D341Med (cell line): ENCODE measurements at regions not wholly inside any gene's neighbourhood (a gene's known extent, or its start where the extent isn't known, plus 50 kb on each side); places are given as distances from the start of the nearest gene placed in this dataset.

Experiments
- DNase-seq: peaks from one replicate; pipeline ENCODE4 v3.0.0; 2012; ENCODE audit warnings: low spot score

DNA sequence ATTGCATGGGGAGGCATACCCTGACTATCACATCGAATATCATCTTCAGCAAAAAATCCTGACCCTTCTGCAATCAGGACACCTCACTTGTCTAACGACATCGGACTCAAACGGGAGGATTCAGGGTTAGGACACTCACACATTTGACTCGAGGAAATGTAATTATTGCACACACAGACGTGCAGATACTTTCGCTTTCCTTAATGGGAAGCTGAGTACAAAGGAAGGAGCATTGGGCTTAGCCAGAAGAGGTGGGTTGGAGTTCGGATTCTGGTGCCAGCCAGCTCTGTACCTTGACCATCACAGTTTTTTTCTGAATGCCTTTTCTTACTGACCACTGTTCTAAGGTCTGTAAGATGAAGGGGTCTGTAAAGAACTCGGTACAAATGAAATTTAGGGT lies 260.4 kb downstream of the GALC start:
- no peak for DNase-seq

DNA sequence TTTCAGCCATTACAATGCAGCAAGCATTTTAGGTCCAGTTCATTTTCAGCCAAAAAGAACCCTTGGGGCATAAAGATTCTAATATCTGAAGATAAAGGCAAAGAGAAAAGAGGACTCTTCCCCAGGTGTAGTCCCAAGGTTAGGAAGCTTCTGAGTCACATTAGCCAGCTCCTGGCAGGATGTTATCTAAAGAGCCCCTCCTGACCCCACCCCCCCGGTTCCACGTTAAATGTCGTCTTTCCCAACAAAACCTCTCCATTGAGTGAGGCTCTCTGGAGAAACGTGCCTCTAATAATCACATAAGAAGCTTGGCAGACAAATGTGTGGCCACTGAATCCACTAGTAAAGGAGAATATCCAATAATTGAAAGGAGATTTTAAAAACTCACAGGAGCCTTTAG lies 267.7 kb downstream of the GALC start:
- no peak for DNase-seq

DNA sequence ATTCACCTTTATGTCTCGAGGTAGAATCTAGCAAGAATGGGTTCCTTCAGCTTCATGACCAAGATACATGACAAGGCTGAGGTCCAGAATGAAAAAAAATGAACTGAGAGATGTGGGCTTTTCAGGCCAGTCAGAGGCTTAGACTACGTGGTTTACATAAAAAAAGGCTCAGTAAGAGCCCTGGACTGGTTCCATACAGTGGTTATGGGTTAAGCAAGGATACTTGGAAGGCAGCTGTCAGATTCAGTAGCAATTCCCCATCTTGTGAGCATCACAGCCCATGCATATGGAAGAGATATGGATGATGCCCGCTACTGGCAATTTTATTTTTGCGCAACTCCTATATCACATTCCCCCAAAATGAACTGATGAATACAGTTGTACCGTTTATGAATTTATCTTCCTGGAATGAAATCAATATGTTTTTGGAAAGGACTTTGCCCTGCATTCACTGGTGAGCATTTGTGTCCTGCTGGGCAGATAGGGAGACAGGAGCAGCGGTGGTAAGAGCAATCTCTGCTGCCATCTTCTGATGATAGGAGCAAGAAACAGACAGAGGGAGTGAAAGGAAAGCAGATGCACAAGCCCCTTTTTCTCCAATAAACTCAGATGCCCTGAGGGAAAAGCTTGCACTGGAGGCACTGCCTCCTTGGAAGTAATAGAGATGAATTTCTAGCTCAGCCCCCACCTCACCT lies 280.4 kb downstream of the GALC start:
- peak; percentile 47 for DNase-seq

DNA sequence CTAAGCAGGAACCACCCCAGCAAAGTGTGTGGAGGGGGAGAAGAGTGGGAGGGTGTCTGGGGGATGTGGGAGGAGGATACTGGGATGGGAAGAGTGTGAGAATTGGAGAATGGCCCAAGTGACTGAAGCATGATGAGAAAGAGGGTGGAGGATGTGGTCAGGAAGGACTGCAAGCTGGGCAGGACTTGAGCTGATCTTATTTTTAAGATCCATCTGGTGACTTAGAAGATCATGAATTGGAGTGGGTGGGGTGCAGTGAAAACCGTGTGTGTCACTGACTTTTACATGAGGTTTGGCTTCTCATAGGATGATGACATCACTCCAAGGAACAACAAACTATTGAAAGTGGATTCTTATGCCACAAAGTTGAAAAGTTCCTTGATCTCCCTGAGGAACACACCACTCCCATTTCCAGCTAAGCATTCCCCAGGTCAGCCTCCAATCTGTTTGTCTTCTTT lies 287.5 kb downstream of the GALC start:
- DNase-seq = no peak

DNA sequence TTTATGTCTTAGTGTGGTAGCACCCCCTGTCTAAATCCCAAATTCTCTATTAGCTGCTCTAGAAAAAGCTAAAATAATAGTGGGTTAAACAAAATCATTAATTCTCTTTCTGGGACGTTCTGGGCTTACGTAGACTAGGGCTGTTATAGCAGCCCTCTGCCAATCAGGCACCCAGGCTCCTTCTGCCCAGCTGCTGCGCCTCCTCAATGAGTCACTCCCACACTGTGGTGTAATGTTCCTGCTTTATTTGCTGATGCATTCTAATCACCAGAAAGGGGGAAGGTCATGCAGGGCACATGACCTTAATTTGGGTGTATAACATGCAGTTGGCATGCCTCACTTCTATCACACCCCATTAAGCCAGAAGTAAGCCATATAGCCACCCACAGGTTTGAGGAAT lies 294.5 kb downstream of the GALC start:
- no peak for DNase-seq

DNA sequence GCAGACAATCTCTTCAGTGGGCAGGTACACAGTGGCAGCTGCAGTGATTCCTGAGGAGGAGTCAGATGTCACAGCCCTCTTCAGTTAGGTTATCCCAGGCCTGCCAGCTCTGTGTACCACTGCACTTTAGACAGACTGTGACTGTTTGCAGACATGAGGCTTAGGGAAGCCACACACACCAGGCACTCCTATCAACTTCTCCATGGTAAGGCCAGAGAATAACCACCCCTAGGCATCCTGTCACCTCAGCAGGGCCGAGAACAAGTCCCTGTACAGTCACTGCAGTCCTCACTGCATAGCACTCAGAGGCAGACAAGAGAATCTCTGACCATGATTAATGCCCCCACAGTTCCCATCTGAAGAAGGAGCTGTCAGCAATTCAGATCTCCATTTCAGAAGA lies 296.5 kb downstream of the GALC start:
- no peak for DNase-seq

DNA sequence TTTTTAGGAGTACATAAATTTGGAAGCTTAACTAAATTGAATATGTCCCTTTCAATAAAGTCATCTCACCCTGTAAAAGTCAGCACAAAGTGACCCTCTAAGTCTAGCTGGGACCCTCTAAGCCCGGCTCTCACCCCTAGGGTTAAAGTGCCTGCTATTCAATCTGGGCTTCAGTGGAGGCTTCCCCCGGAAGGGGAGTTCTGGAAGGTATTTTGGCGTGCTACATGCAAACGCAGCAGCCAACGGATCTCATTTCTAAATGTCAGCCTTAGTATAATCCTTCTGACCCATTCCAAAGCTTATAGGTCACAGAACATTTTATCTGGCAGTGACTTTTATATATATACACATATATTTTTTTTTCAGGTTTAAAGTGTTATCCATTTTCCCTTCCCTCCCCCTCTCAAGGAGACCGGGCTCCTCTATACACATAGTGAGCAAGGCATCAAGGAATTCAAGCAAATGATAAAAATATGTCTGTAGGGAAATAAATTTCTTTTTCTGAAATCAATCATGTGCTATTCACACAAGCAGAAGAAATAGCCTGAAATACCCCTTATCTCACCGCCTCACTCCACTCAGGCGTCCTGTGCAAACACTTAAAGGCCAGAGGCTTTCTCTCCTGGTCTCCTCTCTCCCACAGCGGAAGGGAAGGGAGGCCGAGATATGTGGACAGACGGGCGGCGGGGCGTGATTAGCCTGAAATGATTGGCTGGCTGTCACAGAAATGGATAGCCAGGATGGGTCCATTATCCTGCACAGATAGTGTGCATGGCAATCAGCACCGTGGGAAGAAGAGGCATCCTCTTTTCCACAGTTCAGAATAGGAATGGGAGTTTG lies 301.7 kb downstream of the GALC start:
- no peak for DNase-seq

DNA sequence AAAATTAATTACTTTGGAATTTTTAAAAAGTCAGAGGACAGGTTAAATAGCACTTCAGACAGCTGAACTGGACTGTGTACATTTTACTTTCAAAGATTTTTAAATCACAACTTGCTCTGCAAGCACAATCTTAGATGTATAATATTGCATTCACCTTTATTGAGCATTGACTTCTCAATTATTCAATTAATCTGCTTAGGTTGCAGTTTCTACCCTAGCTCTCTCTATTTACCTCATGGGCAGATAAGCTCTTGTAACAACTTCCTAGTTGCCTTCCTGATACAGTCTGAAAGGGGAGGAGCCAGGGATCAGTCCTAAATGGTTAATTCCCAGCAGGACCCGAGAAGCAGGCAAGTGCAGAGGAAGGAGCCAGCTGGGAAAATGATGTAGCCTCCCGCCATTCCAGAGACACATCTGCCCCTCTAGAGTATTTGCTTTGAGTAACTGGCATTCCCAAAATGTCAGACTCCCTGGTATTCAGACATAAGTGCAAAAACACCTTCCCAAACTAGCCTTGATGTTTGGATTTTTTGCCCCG lies 302.8 kb downstream of the GALC start:
- DNase-seq = peak; percentile 36

DNA sequence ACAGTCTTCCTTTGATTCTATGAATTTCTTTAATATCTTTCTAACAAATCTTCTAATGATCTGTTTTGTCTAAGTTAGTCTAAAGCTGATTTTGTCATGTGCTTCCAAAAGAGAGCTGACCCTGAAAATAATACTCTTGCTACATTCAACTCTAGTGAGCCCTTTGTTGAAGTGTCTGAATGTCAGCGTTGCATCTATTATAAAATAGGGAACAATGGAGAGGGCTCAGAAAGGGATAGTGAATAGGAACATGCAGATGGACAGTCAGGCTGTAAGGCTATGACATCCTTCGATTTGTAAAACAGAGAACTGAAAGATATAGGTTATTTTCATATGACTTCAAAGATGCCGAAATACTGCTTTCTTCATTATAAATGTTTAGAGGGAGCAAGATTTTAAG lies 304.5 kb downstream of the GALC start:
- no peak for DNase-seq

DNA sequence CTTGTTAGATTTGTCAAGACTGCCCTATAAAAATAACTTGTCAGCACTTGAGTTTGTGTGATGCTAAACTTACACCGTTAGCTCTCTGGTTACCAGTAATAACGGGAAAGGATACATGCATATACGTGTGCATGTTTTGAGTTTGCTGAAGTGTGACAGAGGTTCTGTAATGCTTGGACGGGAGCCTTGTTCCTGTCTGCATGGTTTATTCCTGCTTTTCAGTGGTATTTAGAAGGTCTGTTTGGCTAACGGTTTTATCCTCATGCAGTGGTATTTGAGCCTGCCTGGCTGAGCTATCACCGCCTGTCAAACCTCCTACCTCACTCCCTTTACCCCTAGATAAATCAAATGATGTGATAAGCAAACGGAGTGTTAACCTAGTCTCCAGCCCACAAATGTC lies 305.6 kb downstream of the GALC start:
- DNase-seq = no peak

DNA sequence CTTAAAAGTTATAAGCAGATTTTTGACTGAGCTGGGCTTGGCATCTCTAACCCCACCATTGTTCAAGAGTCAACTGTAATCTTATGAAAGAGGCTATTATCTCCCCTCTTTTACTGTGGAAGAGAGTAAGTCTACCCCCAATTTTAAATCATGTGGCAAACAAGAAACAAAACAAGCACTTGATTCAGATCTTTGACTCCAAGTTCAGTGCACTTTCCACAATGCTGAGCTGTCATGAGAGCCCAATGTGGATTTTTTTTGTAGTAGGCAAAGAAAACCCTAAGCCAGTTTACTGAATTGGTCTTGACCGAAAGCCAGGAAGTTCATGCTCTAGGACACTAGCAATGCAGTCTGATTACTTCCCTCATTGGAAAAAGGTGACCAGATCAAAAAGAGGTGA lies 306.2 kb downstream of the GALC start:
- DNase-seq = no peak

DNA sequence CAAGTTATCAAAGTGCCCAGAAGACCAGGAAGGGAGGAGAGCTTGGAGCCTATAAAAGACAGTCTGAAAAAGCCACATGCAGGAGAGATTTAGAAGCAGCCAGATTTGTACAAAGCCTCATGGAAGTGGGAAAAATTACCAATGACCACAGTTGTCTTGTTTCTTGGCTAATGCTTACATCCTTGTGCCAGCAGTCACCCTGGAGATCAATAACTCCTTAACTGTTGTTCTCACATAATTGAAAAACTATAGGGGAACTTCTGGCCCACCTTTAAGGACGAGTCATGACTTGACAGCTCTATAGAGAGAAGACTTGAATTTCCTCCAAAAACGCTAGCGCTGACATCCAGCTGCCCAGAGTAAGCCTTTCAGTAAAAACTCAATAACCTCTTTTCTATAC lies 313.1 kb downstream of the GALC start:
- no peak for DNase-seq

DNA sequence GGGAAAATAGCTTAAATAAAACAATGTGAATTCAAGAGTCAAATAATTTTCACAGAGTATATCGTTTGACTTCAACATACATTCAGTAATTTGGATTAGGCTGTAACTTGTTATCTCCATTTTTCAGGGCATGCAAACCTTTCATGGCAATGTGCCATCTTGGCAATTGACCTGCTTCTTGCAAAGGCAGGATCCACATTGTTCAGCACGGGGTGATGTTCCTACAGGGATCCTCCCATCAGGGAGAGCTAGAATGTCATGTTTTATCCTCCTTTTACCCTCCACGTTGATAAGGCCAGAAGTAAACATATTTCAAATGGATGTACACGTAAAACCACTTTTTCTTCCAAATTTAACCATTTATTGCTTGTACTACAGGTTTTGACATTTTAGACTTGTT lies 314.4 kb downstream of the GALC start:
- no peak for DNase-seq

DNA sequence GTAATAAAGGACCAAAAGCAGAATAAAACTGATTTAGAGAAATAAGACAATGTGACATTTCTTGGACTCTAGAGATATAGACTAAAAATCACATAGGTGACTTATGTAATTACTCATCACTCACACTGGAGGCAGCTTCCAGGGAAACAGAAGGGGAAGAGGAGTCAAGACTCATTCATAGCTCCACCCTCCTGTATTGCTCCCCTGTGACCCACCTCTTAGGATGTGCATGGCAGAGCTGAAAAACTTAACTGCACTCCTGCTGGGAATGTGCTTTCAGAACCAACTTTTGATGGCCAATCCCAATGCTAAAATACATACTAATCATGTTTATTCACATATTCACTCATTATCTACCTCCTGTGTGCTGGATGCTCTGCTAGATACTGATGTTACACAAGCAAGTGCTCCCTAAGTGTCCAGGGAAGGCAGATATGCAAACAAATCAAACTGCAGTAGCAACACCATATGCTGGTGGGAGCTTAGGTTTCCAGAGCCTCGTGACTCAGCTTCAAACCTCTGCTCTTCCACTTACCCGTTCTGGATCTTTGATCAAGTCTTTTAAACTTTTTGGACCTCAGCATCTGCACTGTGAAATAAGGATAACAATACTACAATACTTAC lies 316.1 kb downstream of the GALC start:
- no peak for DNase-seq

DNA sequence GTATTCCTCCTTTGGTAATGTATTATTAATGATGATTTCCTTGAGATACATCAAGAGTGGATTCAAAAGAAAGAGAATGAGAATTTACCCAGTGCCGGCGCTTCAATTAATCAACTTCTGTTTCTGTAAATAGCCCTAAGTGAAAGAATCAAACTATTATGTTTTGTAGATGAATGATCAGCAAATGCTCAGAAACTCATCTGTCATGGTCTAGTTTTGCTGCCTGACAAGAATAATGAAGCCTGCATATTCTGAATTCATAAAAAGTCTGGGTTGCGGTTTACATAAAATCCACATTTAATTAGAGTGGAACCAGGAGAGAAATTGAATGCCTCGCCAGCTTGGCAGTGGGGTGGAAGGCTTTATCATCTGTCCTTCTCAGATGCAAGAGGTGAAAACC lies 325.3 kb downstream of the GALC start:
- no peak for DNase-seq

DNA sequence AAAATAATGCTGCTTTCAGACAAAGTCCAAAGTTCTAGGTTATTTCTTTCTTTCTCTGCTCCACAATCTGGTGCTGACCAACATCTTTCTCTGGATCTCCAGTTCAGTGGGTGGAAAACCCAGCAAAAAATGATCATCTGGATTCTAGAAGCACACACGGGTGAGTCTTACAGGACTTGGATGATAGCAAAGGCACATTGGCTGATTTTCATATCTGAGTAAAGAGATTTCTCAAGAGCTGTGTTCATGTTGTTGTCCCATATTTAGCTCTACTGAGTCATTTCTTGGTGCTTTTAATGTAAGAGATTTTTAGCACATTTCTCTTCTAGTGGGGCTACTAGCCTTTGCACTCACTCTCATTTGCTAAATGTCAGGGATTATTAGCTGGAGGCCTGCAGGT lies 336.7 kb downstream of the GALC start:
- no peak for DNase-seq

DNA sequence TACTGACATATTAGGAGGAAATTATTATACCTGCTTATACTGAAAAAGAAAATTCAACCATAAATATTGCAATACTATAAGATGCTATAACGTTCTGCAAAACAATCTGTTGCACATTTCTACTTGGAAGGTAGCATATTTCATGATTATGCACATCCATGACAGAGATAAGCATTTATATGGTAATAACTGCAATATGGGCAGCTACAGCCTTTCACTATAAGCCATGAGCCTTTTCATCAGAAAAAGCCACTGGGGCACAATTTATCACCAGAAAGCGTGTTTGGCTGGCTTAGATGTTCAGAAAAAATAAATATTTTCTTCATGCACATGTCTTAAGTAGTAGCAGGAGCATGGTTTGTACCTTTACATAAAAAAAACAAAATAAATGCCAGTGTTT lies 340.7 kb downstream of the GALC start:
- DNase-seq = no peak

DNA sequence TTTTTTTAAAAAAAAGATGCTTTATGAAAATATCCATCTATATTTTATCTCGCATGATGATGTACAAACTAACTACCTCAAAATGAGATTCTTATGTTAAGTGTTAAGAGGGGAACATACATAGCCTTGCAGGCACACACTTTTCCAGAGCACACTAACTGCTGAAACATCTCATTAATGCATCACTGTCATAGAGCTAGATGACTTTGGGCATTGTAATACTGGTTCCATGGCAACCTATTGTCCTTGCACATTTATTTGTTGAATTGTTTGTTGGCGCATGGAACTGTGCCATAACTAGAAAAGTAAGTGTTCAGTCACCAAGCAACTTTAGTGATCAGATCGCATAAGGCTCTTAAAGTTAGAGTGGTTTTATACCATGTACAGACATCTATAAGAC lies 348.3 kb downstream of the GALC start:
- no peak for DNase-seq

DNA sequence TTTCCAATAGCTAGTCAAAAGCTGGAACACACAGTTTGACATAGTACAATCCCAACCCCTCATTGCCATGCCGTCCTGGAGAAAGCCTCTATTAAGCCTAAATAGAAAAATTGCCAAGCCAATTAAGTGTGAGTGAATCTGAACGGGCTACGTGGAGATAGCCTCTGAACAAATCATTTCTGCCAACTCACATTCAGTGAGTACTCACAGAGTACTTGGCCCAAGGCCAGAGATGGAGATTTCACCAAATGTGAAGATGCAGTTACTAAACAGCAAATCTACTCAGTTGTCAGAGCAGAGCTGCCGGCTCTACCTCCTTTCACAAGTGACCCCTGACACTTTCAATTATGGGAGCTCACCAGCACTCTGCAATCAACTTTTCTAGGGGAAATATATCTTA lies 350.0 kb downstream of the GALC start:
- DNase-seq = no peak

DNA sequence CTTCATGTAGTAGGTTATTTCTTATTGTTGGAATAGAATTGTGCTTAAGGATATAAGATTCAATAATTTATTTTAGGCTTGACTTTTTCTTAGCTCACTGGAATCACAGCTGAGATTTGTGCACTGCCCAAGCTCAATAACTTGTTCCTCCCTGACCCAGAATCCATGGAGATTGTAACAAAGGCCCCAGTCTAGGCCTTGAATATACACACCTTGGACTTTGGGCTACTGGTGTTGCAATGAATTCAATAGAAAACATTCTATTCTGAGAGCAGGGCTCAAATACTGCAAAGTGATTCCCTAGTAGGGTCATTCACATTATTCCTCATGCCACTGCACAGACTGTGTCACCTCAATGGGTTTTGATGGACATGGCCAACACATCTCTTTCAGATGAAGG lies 352.4 kb downstream of the GALC start:
- no peak for DNase-seq

DNA sequence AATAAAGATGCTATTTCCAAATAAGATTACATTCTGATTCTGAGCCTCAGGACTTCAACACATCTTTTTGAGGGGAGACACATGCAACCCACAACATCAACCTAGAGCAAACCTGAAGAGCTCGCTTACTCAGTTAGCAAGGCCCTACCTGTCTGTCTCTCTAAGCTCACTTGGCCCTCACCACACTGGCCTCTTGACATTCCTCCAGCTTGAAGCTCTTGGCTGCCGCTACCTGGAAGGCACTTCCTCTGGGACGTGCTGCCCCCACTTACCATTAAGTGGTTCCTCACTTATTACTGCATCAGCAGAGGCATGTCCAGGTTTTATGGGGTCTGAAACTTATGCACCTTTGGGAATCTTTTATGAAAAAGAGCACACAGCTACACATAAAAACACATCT lies 354.8 kb downstream of the GALC start:
- DNase-seq = no peak

DNA sequence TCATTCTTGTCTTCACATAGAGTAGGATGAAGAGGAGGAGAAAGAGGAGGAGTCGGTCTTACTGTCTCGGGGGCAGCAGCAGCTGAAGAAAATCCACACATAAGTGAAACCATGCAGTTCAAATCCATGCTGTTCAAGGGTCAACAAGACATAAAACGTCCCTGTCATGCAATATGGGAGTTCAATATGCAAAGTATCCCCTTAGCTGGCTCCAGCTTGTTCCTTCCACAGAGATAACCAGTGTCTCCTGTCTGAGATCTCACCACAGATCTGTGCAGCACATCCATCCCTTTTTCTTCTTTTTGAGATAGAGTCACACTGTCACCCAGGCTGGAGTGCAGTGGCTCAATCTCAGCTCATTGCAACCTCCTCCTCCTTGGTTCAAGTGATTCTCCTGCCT lies 357.5 kb downstream of the GALC start:
- DNase-seq = no peak

DNA sequence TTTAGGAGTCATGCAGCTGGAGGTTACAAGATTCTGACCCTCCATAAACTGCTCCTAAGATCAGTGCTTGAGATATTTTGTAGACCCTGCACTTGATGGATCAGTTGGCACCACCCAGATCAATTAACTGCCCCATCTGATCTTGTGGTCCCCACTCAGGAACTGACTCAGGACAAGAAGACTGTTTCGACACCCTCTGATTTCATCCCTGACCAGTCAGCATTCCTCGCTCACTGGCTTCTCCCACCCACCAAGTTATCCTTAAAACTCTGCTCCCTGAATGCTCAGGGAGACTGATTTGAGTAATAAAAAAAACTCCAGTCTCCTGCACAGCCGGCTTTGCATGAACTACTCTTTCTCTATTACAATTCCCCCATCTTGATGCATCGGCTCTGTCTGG lies 360.2 kb downstream of the GALC start:
- no peak for DNase-seq
